ENCODE measurements at regions not wholly inside any gene's neighbourhood (a gene's known extent, or its start where the extent isn't known, plus 50 kb on each side); places are given as distances from the start of the nearest gene placed in this dataset.

DNA sequence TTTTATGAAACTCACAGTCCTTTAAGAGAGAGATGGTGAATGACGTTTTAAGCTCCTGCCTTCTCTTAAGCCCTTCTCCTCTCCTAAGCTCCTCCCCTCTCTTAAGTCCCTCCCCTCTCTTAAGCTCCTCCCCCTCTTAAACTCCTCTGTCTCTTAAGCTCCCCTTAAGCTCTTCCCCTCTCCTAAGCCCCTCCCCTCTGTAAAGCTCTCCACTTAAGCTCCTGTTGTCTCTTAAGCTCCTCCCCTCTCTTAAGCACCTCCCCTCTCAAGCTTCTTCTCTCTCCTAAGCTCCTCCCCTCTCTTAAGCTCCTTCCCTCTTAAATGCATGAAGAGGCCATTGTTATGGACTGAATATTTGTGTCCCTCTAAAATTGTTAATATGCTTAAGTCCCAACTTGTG is 1180.6 kb upstream of the AUTS2 start:
- Histone ChIP-seq H3K27me3 (ENCODE audit: low read length) (no peaks in the 10 kb centered on the region), H3K9ac (ENCODE audit: low read length) (no peak overlapping the region), H3K9me2 (replicated peaks; ENCODE audit: low read length) (no peaks in the 10 kb centered on the region), H3K4me2 (ENCODE audit: low read length) (no peak overlapping the region), H3K9me3 (ENCODE audit: low read length) (0 out of 2 replicates have a peak, but pooled peaks cover 3% of the 10 kb centered on the region), H4K20me1 (ENCODE audit: low read length) (no peaks in the 10 kb centered on the region), H3K4me1 (ENCODE audit: insufficient read depth, low read length) (no peaks in the 10 kb centered on the region), H3K27ac (ENCODE audit: low read length) (no peak overlapping the region), H3K36me3 (ENCODE audit: low read depth, low read length) (no peaks in the 10 kb centered on the region), H3F3A (ENCODE audit: low read length, unreplicated experiment) (no peaks in the 10 kb centered on the region), H2AFZ (ENCODE audit: low read length) (no peak overlapping the region), H3K4me3 (ENCODE audit: low read length) (no peak overlapping the region), H3K79me2 (ENCODE audit: low read length) (no peaks in the 10 kb centered on the region)
- TF ChIP-seq EZH2 (IDR thresholded peaks at IDR 0.05; ENCODE audit: low read length, unreplicated experiment) = no peak
- TF ChIP-seq, protein P1, sequence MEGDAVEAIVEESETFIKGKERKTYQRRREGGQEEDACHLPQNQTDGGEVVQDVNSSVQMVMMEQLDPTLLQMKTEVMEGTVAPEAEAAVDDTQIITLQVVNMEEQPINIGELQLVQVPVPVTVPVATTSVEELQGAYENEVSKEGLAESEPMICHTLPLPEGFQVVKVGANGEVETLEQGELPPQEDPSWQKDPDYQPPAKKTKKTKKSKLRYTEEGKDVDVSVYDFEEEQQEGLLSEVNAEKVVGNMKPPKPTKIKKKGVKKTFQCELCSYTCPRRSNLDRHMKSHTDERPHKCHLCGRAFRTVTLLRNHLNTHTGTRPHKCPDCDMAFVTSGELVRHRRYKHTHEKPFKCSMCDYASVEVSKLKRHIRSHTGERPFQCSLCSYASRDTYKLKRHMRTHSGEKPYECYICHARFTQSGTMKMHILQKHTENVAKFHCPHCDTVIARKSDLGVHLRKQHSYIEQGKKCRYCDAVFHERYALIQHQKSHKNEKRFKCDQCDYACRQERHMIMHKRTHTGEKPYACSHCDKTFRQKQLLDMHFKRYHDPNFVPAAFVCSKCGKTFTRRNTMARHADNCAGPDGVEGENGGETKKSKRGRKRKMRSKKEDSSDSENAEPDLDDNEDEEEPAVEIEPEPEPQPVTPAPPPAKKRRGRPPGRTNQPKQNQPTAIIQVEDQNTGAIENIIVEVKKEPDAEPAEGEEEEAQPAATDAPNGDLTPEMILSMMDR (conservative IDR thresholded peaks at IDR 0.05; ENCODE audit: low read depth, low read length) = no peak
- no peak for TF ChIP-seq EZH2phosphoT487 (IDR thresholded peaks at IDR 0.05; ENCODE audit: borderline replicate concordance, low read length)
- DNase-seq (no peak), ATAC-seq (no peak)
- POLR2A ChIA-PET (ENCODE audit: unreplicated experiment) = no interaction called here
- CTCF ChIA-PET = no interaction called here
- no TSS peak for BruUV-seq (replicated peaks)
- intact Hi-C loops (cut with micrococcal nuclease) = no loop called here

DNA sequence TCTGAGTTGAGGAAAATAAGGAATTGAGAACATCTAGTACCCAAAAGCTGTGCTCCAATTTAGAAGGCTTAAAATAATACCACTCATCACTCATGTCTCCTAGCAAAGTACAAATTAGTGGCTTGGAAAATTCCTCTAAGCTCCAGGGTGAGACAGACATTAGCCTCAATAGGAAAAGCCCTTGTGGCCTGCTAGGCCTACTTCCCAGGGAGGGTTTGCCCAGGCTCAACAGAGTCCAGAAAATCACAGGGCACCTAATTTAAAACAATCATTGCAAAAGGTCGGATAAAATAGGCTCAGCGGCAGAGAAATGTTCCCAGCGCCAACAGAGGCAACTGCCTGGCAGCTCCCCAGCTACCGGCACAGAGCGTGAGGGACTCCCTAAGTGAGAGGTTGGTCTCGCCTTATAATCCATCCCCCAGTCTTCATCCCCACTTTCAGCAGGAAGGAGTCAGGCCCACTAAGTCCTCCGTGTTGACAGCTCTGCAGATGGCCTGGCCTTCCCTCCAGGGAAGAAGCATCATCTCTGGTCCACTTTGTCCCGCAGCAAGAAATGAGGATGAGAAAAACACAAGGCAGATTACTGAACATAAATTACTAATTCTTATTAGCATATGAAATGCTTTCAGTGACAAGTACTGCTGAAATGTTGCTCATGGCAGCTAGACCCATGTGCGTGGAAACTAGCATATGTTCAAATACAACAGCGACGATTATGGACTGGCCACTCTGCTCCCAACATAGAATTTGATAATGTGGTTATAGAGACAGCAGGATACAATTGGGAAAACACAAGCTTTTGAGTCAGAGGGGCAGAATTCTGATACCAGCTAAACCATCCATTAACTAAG is 1177.7 kb upstream of the AUTS2 start:
- no peak for ATAC-seq
- Histone ChIP-seq H3K27ac (ENCODE audit: low read length) (no peak overlapping the region), H3K27me3 (ENCODE audit: low read length) (no peaks in the 10 kb centered on the region), H3K79me2 (ENCODE audit: low read length) (no peaks in the 10 kb centered on the region), H2AFZ (ENCODE audit: low read length) (no peak overlapping the region), H3K4me3 (ENCODE audit: low read length) (no peak overlapping the region), H3K9me3 (ENCODE audit: low read length) (no peaks in the 10 kb centered on the region), H3K4me1 (ENCODE audit: insufficient read depth, low read length) (no peaks in the 10 kb centered on the region), H3K9me2 (replicated peaks; ENCODE audit: low read length) (no peaks in the 10 kb centered on the region), H3K9ac (ENCODE audit: low read length) (no peak overlapping the region), H3K4me2 (ENCODE audit: low read length) (no peak overlapping the region), H3F3A (ENCODE audit: low read length, unreplicated experiment) (no peaks in the 10 kb centered on the region), H3K36me3 (ENCODE audit: low read depth, low read length) (no peaks in the 10 kb centered on the region), H4K20me1 (ENCODE audit: low read length) (no peaks in the 10 kb centered on the region)
- intact Hi-C loops (cut with micrococcal nuclease) = no loop called here
- DNase-seq = no peak
- TF ChIP-seq, protein P1 (conservative IDR thresholded peaks at IDR 0.05; ENCODE audit: low read depth, low read length) = no peak
- no peak for TF ChIP-seq EZH2phosphoT487 (IDR thresholded peaks at IDR 0.05; ENCODE audit: borderline replicate concordance, low read length)
- ChIA-PET CTCF (no interaction called here), POLR2A (ENCODE audit: unreplicated experiment) (no interaction called here)
- BruUV-seq (replicated peaks) = no TSS peak

DNA sequence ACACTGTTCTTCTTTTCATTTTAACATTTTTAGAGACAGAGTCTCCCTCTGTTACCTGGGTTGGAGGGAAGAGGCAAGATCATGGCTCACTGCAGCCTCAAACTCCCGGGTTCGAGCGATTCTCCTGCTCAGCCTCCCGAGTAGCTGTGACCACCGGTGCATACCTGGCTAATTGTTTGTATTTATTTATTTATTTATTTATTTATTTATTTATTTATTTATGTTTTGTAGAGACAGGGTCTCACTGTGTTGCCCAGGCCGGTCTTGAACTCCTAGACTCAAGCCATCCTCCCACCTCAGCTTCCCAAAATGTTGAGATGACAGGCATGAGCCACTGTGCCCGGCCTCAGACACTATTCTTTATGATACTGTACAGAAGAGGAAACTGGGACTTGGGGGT is 1176.6 kb upstream of the AUTS2 start:
- Histone ChIP-seq H3F3A (ENCODE audit: low read length, unreplicated experiment) (no peaks in the 10 kb centered on the region), H3K79me2 (ENCODE audit: low read length) (no peaks in the 10 kb centered on the region), H3K4me2 (ENCODE audit: low read length) (no peak overlapping the region), H3K36me3 (ENCODE audit: low read depth, low read length) (no peaks in the 10 kb centered on the region), H3K27ac (ENCODE audit: low read length) (no peak overlapping the region), H3K4me1 (ENCODE audit: insufficient read depth, low read length) (no peaks in the 10 kb centered on the region), H3K9me3 (ENCODE audit: low read length) (no peaks in the 10 kb centered on the region), H3K4me3 (ENCODE audit: low read length) (no peak overlapping the region), H4K20me1 (ENCODE audit: low read length) (no peaks in the 10 kb centered on the region), H3K27me3 (ENCODE audit: low read length) (no peaks in the 10 kb centered on the region), H2AFZ (ENCODE audit: low read length) (no peak overlapping the region), H3K9ac (ENCODE audit: low read length) (no peak overlapping the region), H3K9me2 (replicated peaks; ENCODE audit: low read length) (no peaks in the 10 kb centered on the region)
- ChIA-PET CTCF (no interaction called here), POLR2A (ENCODE audit: unreplicated experiment) (no interaction called here)
- no TSS peak for BruUV-seq (replicated peaks)
- DNase-seq (no peak), ATAC-seq (no peak)
- TF ChIP-seq EZH2 (IDR thresholded peaks at IDR 0.05; ENCODE audit: low read length, unreplicated experiment) (no peak), EZH2phosphoT487 (IDR thresholded peaks at IDR 0.05; ENCODE audit: borderline replicate concordance, low read length) (no peak)
- TF ChIP-seq, protein P1 (conservative IDR thresholded peaks at IDR 0.05; ENCODE audit: low read depth, low read length) = no peak
- intact Hi-C loops (cut with micrococcal nuclease) = no loop called here
